Activated CD4-positive, alpha-beta T cell treated with anti-CD3 and anti-CD28 coated beads for 48 hours (primary cell): ENCODE measurements at regions not wholly inside any gene's neighbourhood (a gene's known extent, or its start where the extent isn't known, plus 50 kb on each side); places are given as distances from the start of the nearest gene placed in this dataset.

Experiments
- DNase-seq: peaks from one replicate; pipeline ENCODE4 v3.0.0-alpha.2; 2020

GRCh38 chr22:25368271-25368670 is 148.8 kb downstream of the CRYBB2 start:
- DNase-seq = no peak

- no peak for DNase-seq
Measured at GRCh38 chr22:25369041-25369440, 149.6 kb downstream of the CRYBB2 start.

- DNase-seq = no peak
Measured at GRCh38 chr22:25370322-25370721, 150.9 kb downstream of the CRYBB2 start.

- DNase-seq = no peak
Measured at GRCh38 chr22:25372000-25372595, 152.7 kb downstream of the CRYBB2 start.

- no peak for DNase-seq
Measured at GRCh38 chr22:25373961-25374360, 154.5 kb downstream of the CRYBB2 start.

GRCh38 chr22:25374869-25375268 is 155.4 kb downstream of the CRYBB2 start:
- no peak for DNase-seq

GRCh38 chr22:25375683-25376082 is 156.2 kb downstream of the CRYBB2 start:
- DNase-seq = no peak

GRCh38 chr22:25377699-25378098 is 158.3 kb downstream of the CRYBB2 start:
- DNase-seq = no peak

GRCh38 chr22:25380122-25380747 is 160.8 kb downstream of the CRYBB2 start:
- DNase-seq = no peak

- no peak for DNase-seq
Measured at GRCh38 chr22:25382762-25383161, 163.3 kb downstream of the CRYBB2 start.

GRCh38 chr22:25383278-25383820 is 163.9 kb downstream of the CRYBB2 start:
- no peak for DNase-seq

GRCh38 chr22:25383892-25384291 is 164.5 kb downstream of the CRYBB2 start:
- DNase-seq = no peak

GRCh38 chr22:25386538-25386884 is 167.1 kb downstream of the CRYBB2 start:
- no peak for DNase-seq

GRCh38 chr22:25388415-25388814 is 169.0 kb downstream of the CRYBB2 start:
- no peak for DNase-seq

- no peak for DNase-seq
Measured at GRCh38 chr22:25388866-25389540, 169.6 kb downstream of the CRYBB2 start.

GRCh38 chr22:25389541-25389919 is 170.1 kb downstream of the CRYBB2 start:
- no peak for DNase-seq

- DNase-seq = no peak
Measured at GRCh38 chr22:25390297-25391240, 171.1 kb downstream of the CRYBB2 start.

GRCh38 chr22:25392584-25392983 is 171.9 kb upstream of the GRK3 start:
- no peak for DNase-seq

GRCh38 chr22:25393121-25393805 is 171.2 kb upstream of the GRK3 start:
- no peak for DNase-seq

- DNase-seq = no peak
Measured at GRCh38 chr22:25395468-25395867, 169.0 kb upstream of the GRK3 start.

- no peak for DNase-seq
Measured at GRCh38 chr22:25395915-25396314, 168.6 kb upstream of the GRK3 start.

- no peak for DNase-seq
Measured at GRCh38 chr22:25396615-25397200, 167.8 kb upstream of the GRK3 start.
